Thyroid gland (tissue), 4 donors: ENCODE measurements at regions not wholly inside any gene's neighbourhood (a gene's known extent, or its start where the extent isn't known, plus 50 kb on each side); places are given as distances from the start of the nearest gene placed in this dataset.

Experiments used
- POLR2A ChIP-seq, 2 donors: fragments of 450-650 bp; IDR thresholded peaks; one replicate each; pipeline ENCODE4 v1.6.1; 2017; ENCODE audit warnings: antibody characterized with exemption in 2 of 2, mild to moderate bottlenecking in 2 of 2, moderate library complexity in 1 of 2
- TF ChIP-seq, protein P1 (sequence below), 6 experiments: fragments of 200-600 bp in 3 of 6; fragments of 450-650 bp in 3 of 6; sonication (generic) in 3 of 6; IDR thresholded peaks; one replicate each; pipeline ENCODE4 v1.5.1; 2016 to 2019; ENCODE audit warnings: antibody characterized with exemption in 6 of 6, mild to moderate bottlenecking in 2 of 6, inconsistent platforms in 1 of 6, moderate library complexity in 1 of 6

DNA sequence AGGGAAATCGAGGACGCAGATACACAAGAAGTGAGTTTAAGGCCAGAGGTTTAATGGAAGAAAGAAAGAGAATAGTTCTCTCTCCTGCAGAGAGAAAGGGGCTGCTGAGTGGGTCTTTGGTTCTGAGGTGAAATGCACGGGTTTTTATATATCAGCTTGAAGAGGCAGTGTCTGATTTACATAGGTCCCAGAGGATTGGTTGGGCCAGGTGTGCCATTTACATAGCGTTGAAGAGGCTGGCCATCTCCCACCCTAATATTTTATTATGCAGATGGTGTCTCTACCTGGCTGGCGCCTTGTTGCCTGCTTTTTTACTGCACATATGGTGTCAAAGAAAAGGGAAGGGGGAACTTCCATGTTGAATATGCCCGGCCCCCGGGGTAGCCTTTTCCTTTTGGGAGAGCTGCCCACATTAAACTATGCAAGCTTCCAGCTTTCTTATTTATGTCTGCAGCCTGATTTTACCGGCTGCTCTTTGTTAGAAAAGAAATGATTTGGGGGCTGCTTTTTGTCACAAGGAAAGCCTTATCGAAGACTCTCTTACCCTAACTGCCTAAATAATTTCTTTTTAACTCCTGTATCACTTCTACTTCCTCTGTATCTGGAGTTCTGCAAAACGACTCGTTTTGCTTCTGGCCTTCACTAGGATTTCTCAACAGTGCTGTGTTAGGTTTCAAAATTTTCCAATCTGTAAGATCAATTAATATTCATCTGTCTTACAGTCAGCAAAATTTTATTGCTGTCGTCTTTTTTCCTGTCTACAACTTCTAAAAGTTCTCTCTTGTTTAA lies 268.5 kb downstream of the B3GLCT start:
- TF ChIP-seq, protein P1, sequence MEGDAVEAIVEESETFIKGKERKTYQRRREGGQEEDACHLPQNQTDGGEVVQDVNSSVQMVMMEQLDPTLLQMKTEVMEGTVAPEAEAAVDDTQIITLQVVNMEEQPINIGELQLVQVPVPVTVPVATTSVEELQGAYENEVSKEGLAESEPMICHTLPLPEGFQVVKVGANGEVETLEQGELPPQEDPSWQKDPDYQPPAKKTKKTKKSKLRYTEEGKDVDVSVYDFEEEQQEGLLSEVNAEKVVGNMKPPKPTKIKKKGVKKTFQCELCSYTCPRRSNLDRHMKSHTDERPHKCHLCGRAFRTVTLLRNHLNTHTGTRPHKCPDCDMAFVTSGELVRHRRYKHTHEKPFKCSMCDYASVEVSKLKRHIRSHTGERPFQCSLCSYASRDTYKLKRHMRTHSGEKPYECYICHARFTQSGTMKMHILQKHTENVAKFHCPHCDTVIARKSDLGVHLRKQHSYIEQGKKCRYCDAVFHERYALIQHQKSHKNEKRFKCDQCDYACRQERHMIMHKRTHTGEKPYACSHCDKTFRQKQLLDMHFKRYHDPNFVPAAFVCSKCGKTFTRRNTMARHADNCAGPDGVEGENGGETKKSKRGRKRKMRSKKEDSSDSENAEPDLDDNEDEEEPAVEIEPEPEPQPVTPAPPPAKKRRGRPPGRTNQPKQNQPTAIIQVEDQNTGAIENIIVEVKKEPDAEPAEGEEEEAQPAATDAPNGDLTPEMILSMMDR (IDR thresholded peaks at IDR 0.05): no peak
- no peak for TF ChIP-seq POLR2A (IDR thresholded peaks at IDR 0.05)
